ENCODE measurements at regions not wholly inside any gene's neighbourhood (a gene's known extent, or its start where the extent isn't known, plus 50 kb on each side); places are given as distances from the start of the nearest gene placed in this dataset.
"Not testable (repeated sequence)": the region's sequence is repeated elsewhere in the genome, so short reads cannot be mapped to it uniquely, and the experiment has no call there.

GRCh38 chr14:106606936-106607335 lies 1080.6 kb downstream of the TMEM121 start:
- TF ChIP-seq POLR2A (IDR thresholded peaks at IDR 0.05), result no peak
- TF ChIP-seq CTCF (IDR thresholded peaks at IDR 0.05), result no peak
- WGBS, 2 donors, result 42 to 61% methylated on average over 2 of the region's 2 CpGs
- ATAC-seq, result no peak

GRCh38 chr14:106610691-106611090 lies 1084.3 kb downstream of the TMEM121 start:
- TF ChIP-seq CTCF (IDR thresholded peaks at IDR 0.05) (no peak), POLR2A (IDR thresholded peaks at IDR 0.05) (no peak)
- H3K27ac ChIP-seq, result no peak overlapping the region
- no peaks in the 10 kb centered on the region for H3K27me3 ChIP-seq
- H3K9me3 ChIP-seq, result no peaks in the 10 kb centered on the region
- no peak for ATAC-seq
- no peaks in the 10 kb centered on the region for H3K4me1 ChIP-seq
- no peak for DNase-seq
- WGBS, 2 donors, result 27 to 38% methylated on average over 2 to 4 of the region's 4 CpGs
- no peaks in the 10 kb centered on the region for H3K36me3 ChIP-seq (replicated peaks in 1 of 2; ENCODE audit: insufficient read depth in 1 of 2, low read depth in 2 of 2)
- no peak overlapping the region for H3K4me3 ChIP-seq
- intact Hi-C loops (cut with DNase I), result no loop called here

More at GRCh38 chr14:106606936-106607335, 1080.6 kb downstream of the TMEM121 start:
- no peaks in the 10 kb centered on the region for H3K36me3 ChIP-seq (replicated peaks in 1 of 2; ENCODE audit: insufficient read depth in 1 of 2, low read depth in 2 of 2)
- H3K27ac ChIP-seq, result no peak overlapping the region
- H3K4me3 ChIP-seq, result no peak overlapping the region
- H3K9me3 ChIP-seq, result no peaks in the 10 kb centered on the region
- DNase-seq, result no peak
- no peaks in the 10 kb centered on the region for H3K27me3 ChIP-seq
- intact Hi-C loops (cut with DNase I), result no loop called here
- H3K4me1 ChIP-seq, result no peaks in the 10 kb centered on the region

- DNase-seq (no peak), ATAC-seq (no peak)
- Histone ChIP-seq H3K4me1 (no peaks in the 10 kb centered on the region), H3K36me3 (replicated peaks in 1 of 2; ENCODE audit: insufficient read depth in 1 of 2, low read depth in 2 of 2) (no peaks in the 10 kb centered on the region), H3K4me3 (no peak overlapping the region), H3K27ac (no peak overlapping the region), H3K9me3 (no peaks in the 10 kb centered on the region), H3K27me3 (no peaks in the 10 kb centered on the region)
- no peak for TF ChIP-seq POLR2A (IDR thresholded peaks at IDR 0.05)
- no peak for TF ChIP-seq CTCF (IDR thresholded peaks at IDR 0.05)
- WGBS, 2 donors, result 30 to 59% methylated on average over 4 of the region's 4 CpGs
- intact Hi-C loops (cut with DNase I), result no loop called here
Measured at GRCh38 chr14:106613256-106613655, 1086.9 kb downstream of the TMEM121 start.

- 37 to 47% methylated on average over 6 to 9 of the region's 9 CpGs for WGBS, 2 donors
- TF ChIP-seq CTCF (IDR thresholded peaks at IDR 0.05), result peak in 6 of 7 experiments; percentile 28 to 64 (median 52)
- H3K27me3 ChIP-seq; H3K4me3 ChIP-seq; H3K9me3 ChIP-seq; ATAC-seq; H3K27ac ChIP-seq; H3K36me3 ChIP-seq (replicated peaks in 1 of 2; ENCODE audit: insufficient read depth in 1 of 2, low read depth in 2 of 2); intact Hi-C loops (cut with DNase I); H3K4me1 ChIP-seq: not testable (repeated sequence)
- DNase-seq, result peak; percentile 33 to 72 (median 60)
Measured at GRCh38 chr14:106618471-106618951, 1092.1 kb downstream of the TMEM121 start.

- Histone ChIP-seq H3K4me3 (no peak overlapping the region), H3K36me3 (replicated peaks in 1 of 2; ENCODE audit: insufficient read depth in 1 of 2, low read depth in 2 of 2) (no peaks in the 10 kb centered on the region), H3K4me1 (no peaks in the 10 kb centered on the region), H3K27ac (no peak overlapping the region), H3K27me3 (no peaks in the 10 kb centered on the region), H3K9me3 (no peaks in the 10 kb centered on the region)
- DNase-seq (no peak), ATAC-seq (no peak)
- TF ChIP-seq CTCF (IDR thresholded peaks at IDR 0.05) (no peak), POLR2A (IDR thresholded peaks at IDR 0.05) (no peak)
- intact Hi-C loops (cut with DNase I), result no loop called here
- WGBS, 2 donors, result 0 to 10% methylated on average over 1 of the region's 1 CpG
Measured at GRCh38 chr14:106619606-106620005, 1093.2 kb downstream of the TMEM121 start.

Measured in body of pancreas (tissue), 4 donors.